Keratinocyte (primary cell): ENCODE measurements at regions not wholly inside any gene's neighbourhood (a gene's known extent, or its start where the extent isn't known, plus 50 kb on each side); places are given as distances from the start of the nearest gene placed in this dataset.

ENCODE experiments used
- DNase-seq: peaks from one replicate; pipeline ENCODE4 v3.0.0-alpha.2; 2011; ENCODE audit warnings: low read depth, missing footprints, low spot score
- FAIRE-seq: peaks from 2 replicates; lab custom pipeline; 2011; peaks lifted over from hg19 to GRCh38; lab: Jason Lieb, UNC
- H2AFZ ChIP-seq: 2 replicates; pipeline ENCODE4 v1.6.0; 2012; ENCODE audit warnings: low read length, control low read depth, inconsistent platforms; ENCODE audit not compliant: control insufficient read depth
- H3K27ac ChIP-seq: 2 replicates; pipeline ENCODE4 v1.5.1; 2011; ENCODE audit warnings: low read length; ENCODE audit not compliant: control insufficient read depth, insufficient read depth
- H3K27me3 ChIP-seq: 3 replicates; pipeline ENCODE4 v1.6.0; 2011; ENCODE audit warnings: low read length; ENCODE audit not compliant: control insufficient read depth, insufficient read depth; ENCODE audit errors: extremely low read depth
- H3K36me3 ChIP-seq, 2 experiments: 2 replicates in 1 of 2; 3 replicates in 1 of 2; pipeline ENCODE4 v1.5.1; 2011; ENCODE audit warnings: low read length in 2 of 2, mild to moderate bottlenecking in 1 of 2; ENCODE audit not compliant: control insufficient read depth in 2 of 2, insufficient read depth in 2 of 2; ENCODE audit errors: extremely low read depth in 1 of 2
- H3K4me1 ChIP-seq: 3 replicates; pipeline ENCODE4 v1.5.1; 2011; ENCODE audit warnings: low read length; ENCODE audit not compliant: control insufficient read depth, insufficient read depth; ENCODE audit errors: extremely low read depth
- H3K4me2 ChIP-seq: 3 replicates; pipeline ENCODE4 v1.6.0; 2011; ENCODE audit warnings: low read depth, low read length; ENCODE audit not compliant: control insufficient read depth, insufficient read depth; ENCODE audit errors: extremely low read depth
- H3K4me3 ChIP-seq, 3 experiments: fragments of 200-600 bp in 1 of 3; sonication (generic) in 1 of 3; 2 replicates in 2 of 3; 3 replicates in 1 of 3; pipeline ENCODE4 v1.5.1; 2011 to 2016; ENCODE audit warnings: low read length in 3 of 3, mild to moderate bottlenecking in 3 of 3, control low read depth in 2 of 3, inconsistent platforms in 1 of 3, low read depth in 1 of 3, mixed read lengths in 1 of 3, mixed run types in 1 of 3, moderate library complexity in 1 of 3; ENCODE audit not compliant: control insufficient read depth in 2 of 3, insufficient read depth in 2 of 3; ENCODE audit errors: extremely low read depth in 1 of 3
- H3K79me2 ChIP-seq: 2 replicates; pipeline ENCODE4 v1.6.0; 2012; ENCODE audit warnings: low read length; ENCODE audit not compliant: control insufficient read depth, insufficient read depth
- H3K9ac ChIP-seq: 3 replicates; pipeline ENCODE4 v1.6.0; 2011; ENCODE audit warnings: low read length; ENCODE audit not compliant: control insufficient read depth, insufficient read depth; ENCODE audit errors: extremely low read depth
- H3K9me1 ChIP-seq: 3 replicates; pipeline ENCODE4 v1.6.0; 2011; ENCODE audit warnings: low read length; ENCODE audit not compliant: control insufficient read depth, insufficient read depth; ENCODE audit errors: extremely low read depth
- H3K9me3 ChIP-seq: 2 replicates; pipeline ENCODE4 v1.5.1; 2012; ENCODE audit warnings: low read depth, low read length; ENCODE audit not compliant: control insufficient read depth
- H4K20me1 ChIP-seq: 3 replicates; pipeline ENCODE4 v1.6.0; 2011; ENCODE audit warnings: low read length; ENCODE audit not compliant: control insufficient read depth, insufficient read depth; ENCODE audit errors: extremely low read depth
- EZH2 ChIP-seq: IDR thresholded peaks from one replicate; pipeline ENCODE4 v1.6.1; 2012; ENCODE audit warnings: inconsistent platforms, mild to moderate bottlenecking, low read length, moderate library complexity
- dilution Hi-C: fragments of 300-500 bp; cut with MboI; formaldehyde crosslinking; loops from one replicate; pipeline ENCODE4 v1.7.0; 2020; ENCODE audit warnings: low sequenced_read_pairs; ENCODE audit not compliant: extremely low pct_ligation_motif_present
- TF ChIP-seq, protein P1 (sequence below), 3 experiments: IDR thresholded peaks in 1 of 3; conservative IDR thresholded peaks in 1 of 3; optimal IDR thresholded peaks in 1 of 3; 2 replicates in 2 of 3; 3 replicates in 1 of 3; pipeline versions ENCODE3 to v1.5.1; 2011; ENCODE audit warnings: low read length in 3 of 3, mild to moderate bottlenecking in 3 of 3, moderate library complexity in 2 of 3, control low read depth in 1 of 3, inconsistent platforms in 1 of 3; ENCODE audit not compliant: insufficient read depth in 2 of 3; ENCODE audit errors: extremely low read depth in 1 of 3

DNA sequence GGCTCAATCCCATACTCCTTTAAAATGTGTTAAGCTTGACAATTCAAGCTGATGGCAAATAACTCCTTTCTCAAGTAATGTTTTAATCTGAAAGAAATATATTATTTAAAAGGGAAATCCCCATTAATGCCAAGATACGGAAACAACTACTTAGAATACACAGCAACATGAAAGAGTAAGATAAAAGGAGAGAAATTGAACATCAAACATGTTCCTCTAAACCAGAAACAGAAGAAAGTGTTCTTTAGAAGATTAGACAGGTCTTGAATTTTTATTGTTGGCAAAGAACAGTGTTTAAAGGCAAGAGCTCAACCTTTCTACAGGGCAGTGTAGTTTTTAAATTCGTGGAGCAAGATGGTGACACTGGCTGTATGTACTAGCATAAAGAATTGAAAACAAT is 105.8 kb upstream of the NRIP1 start:
- no peak overlapping the region for H3K4me3 ChIP-seq
- no peak overlapping the region for H2AFZ ChIP-seq
- H3K9me3 ChIP-seq: no peaks in the 10 kb centered on the region
- dilution Hi-C loops: no loop called here
- no peak overlapping the region for H3K4me2 ChIP-seq
- H4K20me1 ChIP-seq: no peaks in the 10 kb centered on the region
- no peak overlapping the region for H3K27ac ChIP-seq
- no peaks in the 10 kb centered on the region for H3K27me3 ChIP-seq
- no peak for DNase-seq
- H3K79me2 ChIP-seq: no peaks in the 10 kb centered on the region
- TF ChIP-seq, protein P1, sequence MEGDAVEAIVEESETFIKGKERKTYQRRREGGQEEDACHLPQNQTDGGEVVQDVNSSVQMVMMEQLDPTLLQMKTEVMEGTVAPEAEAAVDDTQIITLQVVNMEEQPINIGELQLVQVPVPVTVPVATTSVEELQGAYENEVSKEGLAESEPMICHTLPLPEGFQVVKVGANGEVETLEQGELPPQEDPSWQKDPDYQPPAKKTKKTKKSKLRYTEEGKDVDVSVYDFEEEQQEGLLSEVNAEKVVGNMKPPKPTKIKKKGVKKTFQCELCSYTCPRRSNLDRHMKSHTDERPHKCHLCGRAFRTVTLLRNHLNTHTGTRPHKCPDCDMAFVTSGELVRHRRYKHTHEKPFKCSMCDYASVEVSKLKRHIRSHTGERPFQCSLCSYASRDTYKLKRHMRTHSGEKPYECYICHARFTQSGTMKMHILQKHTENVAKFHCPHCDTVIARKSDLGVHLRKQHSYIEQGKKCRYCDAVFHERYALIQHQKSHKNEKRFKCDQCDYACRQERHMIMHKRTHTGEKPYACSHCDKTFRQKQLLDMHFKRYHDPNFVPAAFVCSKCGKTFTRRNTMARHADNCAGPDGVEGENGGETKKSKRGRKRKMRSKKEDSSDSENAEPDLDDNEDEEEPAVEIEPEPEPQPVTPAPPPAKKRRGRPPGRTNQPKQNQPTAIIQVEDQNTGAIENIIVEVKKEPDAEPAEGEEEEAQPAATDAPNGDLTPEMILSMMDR (optimal IDR thresholded peaks at IDR 0.05 in 1 of 3, IDR thresholded peaks at IDR 0.05 in 1 of 3, conservative IDR thresholded peaks at IDR 0.05 in 1 of 3; ENCODE audit: extremely low read depth in 1 of 3, insufficient read depth in 2 of 3, low read length in 3 of 3): no peak
- no peak for TF ChIP-seq EZH2
- no peak for FAIRE-seq
- H3K36me3 ChIP-seq: no peaks in the 10 kb centered on the region
- no peaks in the 10 kb centered on the region for H3K9me1 ChIP-seq
- no peak overlapping the region for H3K9ac ChIP-seq
- no peaks in the 10 kb centered on the region for H3K4me1 ChIP-seq

- no peaks in the 10 kb centered on the region for H3K9me1 ChIP-seq
- H3K27me3 ChIP-seq: no peaks in the 10 kb centered on the region
- no peaks in the 10 kb centered on the region for H3K9me3 ChIP-seq
- no peak overlapping the region for H3K4me2 ChIP-seq
- FAIRE-seq: no peak
- no peak for TF ChIP-seq EZH2
- TF ChIP-seq, protein P1 (optimal IDR thresholded peaks at IDR 0.05 in 1 of 3, IDR thresholded peaks at IDR 0.05 in 1 of 3, conservative IDR thresholded peaks at IDR 0.05 in 1 of 3; ENCODE audit: extremely low read depth in 1 of 3, insufficient read depth in 2 of 3, low read length in 3 of 3): no peak
- H2AFZ ChIP-seq: no peak overlapping the region
- H3K79me2 ChIP-seq: no peaks in the 10 kb centered on the region
- no peak overlapping the region for H3K27ac ChIP-seq
- H3K36me3 ChIP-seq: no peaks in the 10 kb centered on the region
- no peaks in the 10 kb centered on the region for H4K20me1 ChIP-seq
- no peak overlapping the region for H3K4me3 ChIP-seq
- no peak overlapping the region for H3K9ac ChIP-seq
- no peak for DNase-seq
- dilution Hi-C loops: no loop called here
- no peaks in the 10 kb centered on the region for H3K4me1 ChIP-seq
Observed at GRCh38 chr21:15171546-15171945, 106.7 kb upstream of the NRIP1 start.
